ENCODE measurements at regions not wholly inside any gene's neighbourhood (a gene's known extent, or its start where the extent isn't known, plus 50 kb on each side); places are given as distances from the start of the nearest gene placed in this dataset.

- Histone ChIP-seq H3K79me2 (ENCODE audit: control insufficient read depth, insufficient read depth, low read length) (no peaks in the 10 kb centered on the region), H3K36me3 (ENCODE audit: control insufficient read depth, insufficient read depth, low read length) (no peaks in the 10 kb centered on the region), H3K4me3 (replicated peaks in 1 of 4; ENCODE audit: control extremely low read depth in 1 of 4, insufficient read depth in 1 of 4, low read depth in 3 of 4, low read length in 4 of 4) (no peak overlapping the region), H3K4me2 (ENCODE audit: extremely low read depth, insufficient read depth, low read length) (no peak overlapping the region), H3K4me1 (ENCODE audit: control insufficient read depth, extremely low read depth, insufficient read depth, low read length) (no peaks in the 10 kb centered on the region), H4K20me1 (ENCODE audit: control insufficient read depth, extremely low read depth, insufficient read depth, low read length) (no peaks in the 10 kb centered on the region), H3K9me3 (ENCODE audit: control insufficient read depth, insufficient read depth, low read depth, low read length) (no peaks in the 10 kb centered on the region), H2AFZ (ENCODE audit: low read length) (no peak overlapping the region), H3K27me3 (ENCODE audit: control insufficient read depth, insufficient read depth, low read length) (no peaks in the 10 kb centered on the region), H3K9ac (ENCODE audit: insufficient read depth, low read length) (no peak overlapping the region), H3K27ac (ENCODE audit: insufficient read depth, low read length) (no peak overlapping the region)
- TF ChIP-seq, protein P1, sequence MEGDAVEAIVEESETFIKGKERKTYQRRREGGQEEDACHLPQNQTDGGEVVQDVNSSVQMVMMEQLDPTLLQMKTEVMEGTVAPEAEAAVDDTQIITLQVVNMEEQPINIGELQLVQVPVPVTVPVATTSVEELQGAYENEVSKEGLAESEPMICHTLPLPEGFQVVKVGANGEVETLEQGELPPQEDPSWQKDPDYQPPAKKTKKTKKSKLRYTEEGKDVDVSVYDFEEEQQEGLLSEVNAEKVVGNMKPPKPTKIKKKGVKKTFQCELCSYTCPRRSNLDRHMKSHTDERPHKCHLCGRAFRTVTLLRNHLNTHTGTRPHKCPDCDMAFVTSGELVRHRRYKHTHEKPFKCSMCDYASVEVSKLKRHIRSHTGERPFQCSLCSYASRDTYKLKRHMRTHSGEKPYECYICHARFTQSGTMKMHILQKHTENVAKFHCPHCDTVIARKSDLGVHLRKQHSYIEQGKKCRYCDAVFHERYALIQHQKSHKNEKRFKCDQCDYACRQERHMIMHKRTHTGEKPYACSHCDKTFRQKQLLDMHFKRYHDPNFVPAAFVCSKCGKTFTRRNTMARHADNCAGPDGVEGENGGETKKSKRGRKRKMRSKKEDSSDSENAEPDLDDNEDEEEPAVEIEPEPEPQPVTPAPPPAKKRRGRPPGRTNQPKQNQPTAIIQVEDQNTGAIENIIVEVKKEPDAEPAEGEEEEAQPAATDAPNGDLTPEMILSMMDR (conservative IDR thresholded peaks at IDR 0.05 in 1 of 2, IDR thresholded peaks at IDR 0.05 in 1 of 2; ENCODE audit: low read depth in 1 of 2, low read length in 2 of 2) = no peak
- TF ChIP-seq EZH2 (IDR thresholded peaks at IDR 0.05; ENCODE audit: low read length, missing control alignments) = no peak
- no peak for DNase-seq (ENCODE audit: low read depth in 2 of 2)
These were observed 256.5 kb upstream of the FBXL7 start for GRCh38 chr5:15243301-15244020.

- no peak for TF ChIP-seq EZH2 (IDR thresholded peaks at IDR 0.05; ENCODE audit: low read length, missing control alignments)
- TF ChIP-seq, protein P1 (conservative IDR thresholded peaks at IDR 0.05 in 1 of 2, IDR thresholded peaks at IDR 0.05 in 1 of 2; ENCODE audit: low read depth in 1 of 2, low read length in 2 of 2) = no peak
- Histone ChIP-seq H3K27me3 (ENCODE audit: control insufficient read depth, insufficient read depth, low read length) (no peaks in the 10 kb centered on the region), H3K79me2 (ENCODE audit: control insufficient read depth, insufficient read depth, low read length) (no peaks in the 10 kb centered on the region), H3K4me2 (ENCODE audit: extremely low read depth, insufficient read depth, low read length) (no peak overlapping the region), H3K4me3 (replicated peaks in 1 of 4; ENCODE audit: control extremely low read depth in 1 of 4, insufficient read depth in 1 of 4, low read depth in 3 of 4, low read length in 4 of 4) (no peak overlapping the region), H3K36me3 (ENCODE audit: control insufficient read depth, insufficient read depth, low read length) (no peaks in the 10 kb centered on the region), H3K4me1 (ENCODE audit: control insufficient read depth, extremely low read depth, insufficient read depth, low read length) (no peaks in the 10 kb centered on the region), H3K9ac (ENCODE audit: insufficient read depth, low read length) (no peak overlapping the region), H4K20me1 (ENCODE audit: control insufficient read depth, extremely low read depth, insufficient read depth, low read length) (no peaks in the 10 kb centered on the region), H3K27ac (ENCODE audit: insufficient read depth, low read length) (no peak overlapping the region), H2AFZ (ENCODE audit: low read length) (no peak overlapping the region), H3K9me3 (ENCODE audit: control insufficient read depth, insufficient read depth, low read depth, low read length) (no peaks in the 10 kb centered on the region)
- no peak for DNase-seq (ENCODE audit: low read depth in 2 of 2)
These were observed 258.7 kb upstream of the FBXL7 start for GRCh38 chr5:15241216-15241821.

GRCh38 chr5:15238006-15238405 is 262.0 kb upstream of the FBXL7 start:
- no peaks in the 10 kb centered on the region for H3K9me3 ChIP-seq (ENCODE audit: control insufficient read depth, insufficient read depth, low read depth, low read length)
- no peaks in the 10 kb centered on the region for H3K79me2 ChIP-seq (ENCODE audit: control insufficient read depth, insufficient read depth, low read length)
- H3K27ac ChIP-seq (ENCODE audit: insufficient read depth, low read length) = no peak overlapping the region
- H2AFZ ChIP-seq (ENCODE audit: low read length) = no peak overlapping the region
- H3K36me3 ChIP-seq (ENCODE audit: control insufficient read depth, insufficient read depth, low read length) = no peaks in the 10 kb centered on the region
- no peaks in the 10 kb centered on the region for H4K20me1 ChIP-seq (ENCODE audit: control insufficient read depth, extremely low read depth, insufficient read depth, low read length)
- TF ChIP-seq, protein P1 (conservative IDR thresholded peaks at IDR 0.05 in 1 of 2, IDR thresholded peaks at IDR 0.05 in 1 of 2; ENCODE audit: low read depth in 1 of 2, low read length in 2 of 2) = no peak
- TF ChIP-seq EZH2 (IDR thresholded peaks at IDR 0.05; ENCODE audit: low read length, missing control alignments) = no peak
- H3K4me1 ChIP-seq (ENCODE audit: control insufficient read depth, extremely low read depth, insufficient read depth, low read length) = no peaks in the 10 kb centered on the region
- no peaks in the 10 kb centered on the region for H3K27me3 ChIP-seq (ENCODE audit: control insufficient read depth, insufficient read depth, low read length)
- H3K4me2 ChIP-seq (ENCODE audit: extremely low read depth, insufficient read depth, low read length) = no peak overlapping the region
- no peak overlapping the region for H3K9ac ChIP-seq (ENCODE audit: insufficient read depth, low read length)
- no peak overlapping the region for H3K4me3 ChIP-seq (replicated peaks in 1 of 4; ENCODE audit: control extremely low read depth in 1 of 4, insufficient read depth in 1 of 4, low read depth in 3 of 4, low read length in 4 of 4)
- DNase-seq (ENCODE audit: low read depth in 2 of 2) = no peak
